Skeletal muscle satellite cell (primary cell): ENCODE measurements at regions not wholly inside any gene's neighbourhood (a gene's known extent, or its start where the extent isn't known, plus 50 kb on each side); places are given as distances from the start of the nearest gene placed in this dataset.

Source experiments
- H3K27me3 ChIP-seq: 2 replicates; pipeline ENCODE4 v1.7.0; 2013; ENCODE audit warnings: low read length; ENCODE audit not compliant: control insufficient read depth, insufficient read depth
- H3K36me3 ChIP-seq: 2 replicates; pipeline ENCODE4 v1.7.0; 2013; ENCODE audit warnings: mild to moderate bottlenecking, control low read depth, low read length; ENCODE audit not compliant: insufficient read depth
- H3K4me1 ChIP-seq: 2 replicates; pipeline ENCODE4 v1.7.0; 2013; ENCODE audit warnings: low read length; ENCODE audit not compliant: control insufficient read depth, insufficient read depth
- H3K4me2 ChIP-seq: 2 replicates; pipeline ENCODE4 v1.7.0; 2013; ENCODE audit warnings: mild to moderate bottlenecking, low read length
- H3K4me3 ChIP-seq: 2 replicates; pipeline ENCODE4 v1.7.0; 2013; ENCODE audit warnings: low read length
- H3K9ac ChIP-seq: 2 replicates; pipeline ENCODE4 v1.7.0; 2013; ENCODE audit warnings: mild to moderate bottlenecking, low read depth, low read length, moderate library complexity
- H3K9me3 ChIP-seq: replicated peaks from 2 replicates; pipeline ENCODE4 v1.7.0; 2013; ENCODE audit warnings: mild to moderate bottlenecking, control low read depth, low read length

- H3K27me3 ChIP-seq, result peaks cover 3% of the 10 kb centered on the region
- H3K9ac ChIP-seq, result no peak overlapping the region
- H3K36me3 ChIP-seq, result no peaks in the 10 kb centered on the region
- no peaks in the 10 kb centered on the region for H3K9me3 ChIP-seq
- no peak overlapping the region for H3K4me2 ChIP-seq
- H3K4me3 ChIP-seq, result no peak overlapping the region
- H3K4me1 ChIP-seq, result peaks cover under 1% of the 10 kb centered on the region
Observed at GRCh38 chr10:78283069-78283682, 249.5 kb downstream of the RPS24 start.

- no peaks in the 10 kb centered on the region for H3K9me3 ChIP-seq
- H3K9ac ChIP-seq, result no peak overlapping the region
- no peak overlapping the region for H3K4me2 ChIP-seq
- no peaks in the 10 kb centered on the region for H3K36me3 ChIP-seq
- no peak overlapping the region for H3K4me3 ChIP-seq
- H3K4me1 ChIP-seq, result no peaks in the 10 kb centered on the region
- H3K27me3 ChIP-seq, result peaks cover 6% of the 10 kb centered on the region
Observed at GRCh38 chr10:78284381-78284780, 250.7 kb downstream of the RPS24 start.

- Histone ChIP-seq H3K4me3 (no peak overlapping the region), H3K4me1 (no peaks in the 10 kb centered on the region), H3K9me3 (no peaks in the 10 kb centered on the region), H3K36me3 (no peaks in the 10 kb centered on the region), H3K4me2 (no peak overlapping the region), H3K27me3 (peaks cover 6% of the 10 kb centered on the region), H3K9ac (no peak overlapping the region)
Observed at GRCh38 chr10:78285226-78285625, 251.6 kb downstream of the RPS24 start.

- Histone ChIP-seq H3K9me3 (no peaks in the 10 kb centered on the region), H3K4me2 (no peak overlapping the region), H3K27me3 (peaks cover 6% of the 10 kb centered on the region), H3K9ac (no peak overlapping the region), H3K4me1 (no peaks in the 10 kb centered on the region), H3K36me3 (no peaks in the 10 kb centered on the region), H3K4me3 (no peak overlapping the region)
Observed at GRCh38 chr10:78286186-78286585, 252.5 kb downstream of the RPS24 start.

GRCh38 chr10:78286668-78287067 is 253.0 kb downstream of the RPS24 start:
- H3K4me1 ChIP-seq, result no peaks in the 10 kb centered on the region
- peaks cover 6% of the 10 kb centered on the region for H3K27me3 ChIP-seq
- H3K9me3 ChIP-seq, result no peaks in the 10 kb centered on the region
- H3K9ac ChIP-seq, result no peak overlapping the region
- H3K36me3 ChIP-seq, result no peaks in the 10 kb centered on the region
- H3K4me2 ChIP-seq, result no peak overlapping the region
- no peak overlapping the region for H3K4me3 ChIP-seq

GRCh38 chr10:78287618-78288017 is 254.0 kb downstream of the RPS24 start:
- Histone ChIP-seq H3K4me1 (no peaks in the 10 kb centered on the region), H3K9me3 (no peaks in the 10 kb centered on the region), H3K4me2 (no peak overlapping the region), H3K27me3 (peaks cover 9% of the 10 kb centered on the region), H3K36me3 (no peaks in the 10 kb centered on the region), H3K9ac (no peak overlapping the region), H3K4me3 (no peak overlapping the region)

GRCh38 chr10:78288663-78289062 is 255.0 kb downstream of the RPS24 start:
- no peaks in the 10 kb centered on the region for H3K9me3 ChIP-seq
- no peak overlapping the region for H3K9ac ChIP-seq
- no peaks in the 10 kb centered on the region for H3K4me1 ChIP-seq
- no peaks in the 10 kb centered on the region for H3K36me3 ChIP-seq
- no peak overlapping the region for H3K4me3 ChIP-seq
- H3K27me3 ChIP-seq, result peaks cover 8% of the 10 kb centered on the region
- no peak overlapping the region for H3K4me2 ChIP-seq

GRCh38 chr10:78290131-78290750 is 256.6 kb downstream of the RPS24 start:
- Histone ChIP-seq H3K36me3 (no peaks in the 10 kb centered on the region), H3K9me3 (no peaks in the 10 kb centered on the region), H3K4me1 (no peaks in the 10 kb centered on the region), H3K4me2 (no peak overlapping the region), H3K27me3 (peaks cover 8% of the 10 kb centered on the region), H3K9ac (no peak overlapping the region), H3K4me3 (no peak overlapping the region)

- H3K9ac ChIP-seq, result no peak overlapping the region
- no peaks in the 10 kb centered on the region for H3K36me3 ChIP-seq
- H3K9me3 ChIP-seq, result no peaks in the 10 kb centered on the region
- H3K4me1 ChIP-seq, result no peaks in the 10 kb centered on the region
- peaks cover 8% of the 10 kb centered on the region for H3K27me3 ChIP-seq
- H3K4me2 ChIP-seq, result no peak overlapping the region
- H3K4me3 ChIP-seq, result no peak overlapping the region
Observed at GRCh38 chr10:78291722-78292121, 258.1 kb downstream of the RPS24 start.

- H3K4me1 ChIP-seq, result no peaks in the 10 kb centered on the region
Observed at GRCh38 chr10:78292250-78292981, 258.8 kb downstream of the RPS24 start.

GRCh38 chr10:78292982-78293865 is 259.6 kb downstream of the RPS24 start:
- no peak overlapping the region for H3K9ac ChIP-seq
- no peak overlapping the region for H3K4me3 ChIP-seq
- H3K4me1 ChIP-seq, result no peaks in the 10 kb centered on the region
- no peaks in the 10 kb centered on the region for H3K9me3 ChIP-seq
- no peaks in the 10 kb centered on the region for H3K36me3 ChIP-seq
- no peak overlapping the region for H3K4me2 ChIP-seq
- peaks cover 8% of the 10 kb centered on the region for H3K27me3 ChIP-seq

More at GRCh38 chr10:78292250-78292981, 258.8 kb downstream of the RPS24 start:
- Histone ChIP-seq H3K9me3 (no peaks in the 10 kb centered on the region), H3K36me3 (no peaks in the 10 kb centered on the region), H3K9ac (no peak overlapping the region), H3K4me3 (no peak overlapping the region), H3K4me2 (no peak overlapping the region), H3K27me3 (peaks cover 8% of the 10 kb centered on the region)
